Fibroblast of lung (primary cell): ENCODE measurements at regions not wholly inside any gene's neighbourhood (a gene's known extent, or its start where the extent isn't known, plus 50 kb on each side); places are given as distances from the start of the nearest gene placed in this dataset.

ENCODE experiments used
- DNase-seq, 2 donors: peaks; one replicate each; pipeline versions ENCODE4 v3.0.0 to v3.0.0-alpha.2; 2010; ENCODE audit warnings: low read depth in 2 of 2
- H2AFZ ChIP-seq: 2 replicates; pipeline ENCODE4 v1.5.1; 2012; ENCODE audit warnings: low read length, control low read depth, inconsistent platforms
- H3K27ac ChIP-seq: 2 replicates; pipeline ENCODE4 v1.5.1; 2011; ENCODE audit warnings: low read length, control low read depth; ENCODE audit not compliant: insufficient read depth
- H3K27me3 ChIP-seq: 2 replicates; pipeline ENCODE4 v1.5.1; 2011; ENCODE audit warnings: mild to moderate bottlenecking, low read length; ENCODE audit not compliant: control insufficient read depth, insufficient read depth
- H3K36me3 ChIP-seq: 2 replicates; pipeline ENCODE4 v1.5.1; 2011; ENCODE audit warnings: low read length; ENCODE audit not compliant: control insufficient read depth, insufficient read depth
- H3K4me1 ChIP-seq: 2 replicates; pipeline ENCODE4 v1.5.1; 2011; ENCODE audit warnings: low read length; ENCODE audit not compliant: control insufficient read depth, insufficient read depth; ENCODE audit errors: extremely low read depth
- H3K4me2 ChIP-seq: 2 replicates; pipeline ENCODE4 v1.5.1; 2011; ENCODE audit warnings: low read length, control low read depth; ENCODE audit not compliant: insufficient read depth; ENCODE audit errors: extremely low read depth
- H3K4me3 ChIP-seq, 4 experiments: fragments of 200-600 bp in 1 of 4; sonication (generic) in 1 of 4; replicated peaks in 1 of 4; 2 replicates each; pipeline ENCODE4 v1.5.1; 2011 to 2016; ENCODE audit warnings: low read length in 4 of 4, low read depth in 3 of 4, mild to moderate bottlenecking in 3 of 4, control low read depth in 2 of 4, inconsistent platforms in 1 of 4, mixed read lengths in 1 of 4; ENCODE audit not compliant: insufficient read depth in 1 of 4; ENCODE audit errors: control extremely low read depth in 1 of 4
- H3K79me2 ChIP-seq: 2 replicates; pipeline ENCODE4 v1.5.1; 2012; ENCODE audit warnings: mild to moderate bottlenecking, low read length, inconsistent platforms; ENCODE audit not compliant: control insufficient read depth, insufficient read depth
- H3K9ac ChIP-seq: 2 replicates; pipeline ENCODE4 v1.5.1; 2011; ENCODE audit warnings: mild to moderate bottlenecking, low read length, control low read depth; ENCODE audit not compliant: insufficient read depth
- H3K9me3 ChIP-seq: 2 replicates; pipeline ENCODE4 v1.5.1; 2012; ENCODE audit warnings: low read depth, low read length; ENCODE audit not compliant: control insufficient read depth, insufficient read depth
- H4K20me1 ChIP-seq: 2 replicates; pipeline ENCODE4 v1.5.1; 2011; ENCODE audit warnings: low read length; ENCODE audit not compliant: control insufficient read depth, insufficient read depth; ENCODE audit errors: extremely low read depth
- CTCF ChIP-seq, 2 donors: IDR thresholded peaks in 1 of 2; conservative IDR thresholded peaks in 1 of 2; 1 replicate in 1 of 2; 2 replicates in 1 of 2; pipeline ENCODE4 v1.5.1; 2011 to 2012; ENCODE audit warnings: low read length in 2 of 2, control low read depth in 1 of 2, inconsistent platforms in 1 of 2, low read depth in 1 of 2, mild to moderate bottlenecking in 1 of 2
- EZH2 ChIP-seq: IDR thresholded peaks from 2 replicates; pipeline ENCODE4 v1.5.1; 2012; ENCODE audit warnings: low read length, control low read depth, mild to moderate bottlenecking; ENCODE audit errors: missing control alignments

- Histone ChIP-seq H3K36me3 (no peaks in the 10 kb centered on the region), H4K20me1 (no peaks in the 10 kb centered on the region), H3K4me3 (no peak overlapping the region), H3K79me2 (no peaks in the 10 kb centered on the region), H3K27ac (no peak overlapping the region), H3K9me3 (no peaks in the 10 kb centered on the region), H2AFZ (no peak overlapping the region), H3K27me3 (no peaks in the 10 kb centered on the region), H3K4me1 (no peaks in the 10 kb centered on the region), H3K4me2 (no peak overlapping the region), H3K9ac (no peak overlapping the region)
- DNase-seq = peak in 1 of 2 donors; percentile 28
- no peak for TF ChIP-seq EZH2
- TF ChIP-seq CTCF (conservative IDR thresholded peaks at IDR 0.05 in 1 of 2, IDR thresholded peaks at IDR 0.05 in 1 of 2; ENCODE audit: low read depth in 1 of 2, low read length in 2 of 2) = no peak
These were observed 391.2 kb upstream of the NECTIN3 start for GRCh38 chr3:110680450-110680849.

GRCh38 chr3:110684466-110684865 lies 387.1 kb upstream of the NECTIN3 start:
- no peaks in the 10 kb centered on the region for H4K20me1 ChIP-seq
- TF ChIP-seq EZH2 (no peak), CTCF (conservative IDR thresholded peaks at IDR 0.05 in 1 of 2, IDR thresholded peaks at IDR 0.05 in 1 of 2; ENCODE audit: low read depth in 1 of 2, low read length in 2 of 2) (no peak)
- no peak overlapping the region for H3K9ac ChIP-seq
- H3K9me3 ChIP-seq = no peaks in the 10 kb centered on the region
- no peak for DNase-seq
- H3K27ac ChIP-seq = no peak overlapping the region
- no peak overlapping the region for H3K4me2 ChIP-seq
- H3K27me3 ChIP-seq = no peaks in the 10 kb centered on the region
- no peaks in the 10 kb centered on the region for H3K79me2 ChIP-seq
- no peaks in the 10 kb centered on the region for H3K36me3 ChIP-seq
- H2AFZ ChIP-seq = no peak overlapping the region
- no peak overlapping the region for H3K4me3 ChIP-seq
- H3K4me1 ChIP-seq = no peaks in the 10 kb centered on the region

- no peaks in the 10 kb centered on the region for H3K79me2 ChIP-seq
- no peak overlapping the region for H3K9ac ChIP-seq
- no peak overlapping the region for H2AFZ ChIP-seq
- no peak overlapping the region for H3K4me2 ChIP-seq
- no peak overlapping the region for H3K4me3 ChIP-seq
- H3K36me3 ChIP-seq = no peaks in the 10 kb centered on the region
- H3K4me1 ChIP-seq = no peaks in the 10 kb centered on the region
- no peak overlapping the region for H3K27ac ChIP-seq
- H3K27me3 ChIP-seq = no peaks in the 10 kb centered on the region
- no peaks in the 10 kb centered on the region for H4K20me1 ChIP-seq
- TF ChIP-seq EZH2 (no peak), CTCF (conservative IDR thresholded peaks at IDR 0.05 in 1 of 2, IDR thresholded peaks at IDR 0.05 in 1 of 2; ENCODE audit: low read depth in 1 of 2, low read length in 2 of 2) (no peak)
- no peak for DNase-seq
- no peaks in the 10 kb centered on the region for H3K9me3 ChIP-seq
These were observed 386.0 kb upstream of the NECTIN3 start for GRCh38 chr3:110685630-110686029.
